ENCODE measurements at regions not wholly inside any gene's neighbourhood (a gene's known extent, or its start where the extent isn't known, plus 50 kb on each side); places are given as distances from the start of the nearest gene placed in this dataset.

GRCh38 chr7:115522174-115522573 lies 508.4 kb downstream of the TFEC start:
- no peak overlapping the region for H2BK120ac ChIP-seq (ENCODE audit: low read depth, low read length)
- no peak overlapping the region for H3K14ac ChIP-seq (replicated peaks; ENCODE audit: low read depth, low read length)
- H3K27ac ChIP-seq (ENCODE audit: insufficient read depth, low read length), result no peak overlapping the region
- H2BK15ac ChIP-seq (ENCODE audit: low read depth, low read length), result no peak overlapping the region
- H2AK9ac ChIP-seq (replicated peaks; ENCODE audit: low read depth, low read length, poor library complexity), result no peak overlapping the region
- no TSS peak for BruUV-seq (replicated peaks)
- H3K9ac ChIP-seq (ENCODE audit: low read depth, low read length), result no peak overlapping the region
- H2AFZ ChIP-seq (replicated peaks; ENCODE audit: low read length, poor library complexity), result no peak overlapping the region
- no peak overlapping the region for H3K4ac ChIP-seq (ENCODE audit: low read depth, low read length)
- H3K18ac ChIP-seq (ENCODE audit: low read depth, low read length), result no peak overlapping the region
- no peaks in the 10 kb centered on the region for H3K9me1 ChIP-seq (ENCODE audit: insufficient read depth, low read length)
- no peaks in the 10 kb centered on the region for H3K27me3 ChIP-seq (ENCODE audit: control insufficient read depth, insufficient read depth, low read length)
- intact Hi-C loops (cut with micrococcal nuclease), result no loop called here
- no peak overlapping the region for H2BK5ac ChIP-seq (ENCODE audit: low read depth, low read length, poor library complexity, severe bottlenecking)
- peaks cover 3% of the 10 kb centered on the region for H3K9me3 ChIP-seq (ENCODE audit: control insufficient read depth, insufficient read depth, low read length)
- H4K8ac ChIP-seq (ENCODE audit: low read depth in 2 of 2, low read length in 2 of 2), result no peak overlapping the region
- no peaks in the 10 kb centered on the region for H3K36me3 ChIP-seq (ENCODE audit: control insufficient read depth, insufficient read depth, low read length)
- no peaks in the 10 kb centered on the region for H3K79me1 ChIP-seq (ENCODE audit: low read depth in 1 of 2, low read length in 2 of 2)
- ChIA-PET CTCF (no interaction called here), POLR2A (ENCODE audit: unreplicated experiment) (interaction anchor here (0.6 kb wide), 1 partner anchor 442 kb away, joined by 3 read pairs; no protein-coding TSS in a partner anchor)
- no peak overlapping the region for H3K4me2 ChIP-seq (ENCODE audit: low read depth, low read length)
- ATAC-seq (ENCODE audit: low read depth) (no peak), DNase-seq (no peak)
- TF ChIP-seq, protein P1, sequence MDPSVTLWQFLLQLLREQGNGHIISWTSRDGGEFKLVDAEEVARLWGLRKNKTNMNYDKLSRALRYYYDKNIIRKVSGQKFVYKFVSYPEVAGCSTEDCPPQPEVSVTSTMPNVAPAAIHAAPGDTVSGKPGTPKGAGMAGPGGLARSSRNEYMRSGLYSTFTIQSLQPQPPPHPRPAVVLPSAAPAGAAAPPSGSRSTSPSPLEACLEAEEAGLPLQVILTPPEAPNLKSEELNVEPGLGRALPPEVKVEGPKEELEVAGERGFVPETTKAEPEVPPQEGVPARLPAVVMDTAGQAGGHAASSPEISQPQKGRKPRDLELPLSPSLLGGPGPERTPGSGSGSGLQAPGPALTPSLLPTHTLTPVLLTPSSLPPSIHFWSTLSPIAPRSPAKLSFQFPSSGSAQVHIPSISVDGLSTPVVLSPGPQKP (IDR thresholded peaks at IDR 0.05; ENCODE audit: borderline replicate concordance, low read depth, low read length), result no peak
- no peak for TF ChIP-seq SMC3 (IDR thresholded peaks at IDR 0.05; ENCODE audit: low read depth, low read length)
- TF ChIP-seq RCOR1 (IDR thresholded peaks at IDR 0.05; ENCODE audit: insufficient replicate concordance, low read length), result no peak
- TF ChIP-seq, protein P2, sequence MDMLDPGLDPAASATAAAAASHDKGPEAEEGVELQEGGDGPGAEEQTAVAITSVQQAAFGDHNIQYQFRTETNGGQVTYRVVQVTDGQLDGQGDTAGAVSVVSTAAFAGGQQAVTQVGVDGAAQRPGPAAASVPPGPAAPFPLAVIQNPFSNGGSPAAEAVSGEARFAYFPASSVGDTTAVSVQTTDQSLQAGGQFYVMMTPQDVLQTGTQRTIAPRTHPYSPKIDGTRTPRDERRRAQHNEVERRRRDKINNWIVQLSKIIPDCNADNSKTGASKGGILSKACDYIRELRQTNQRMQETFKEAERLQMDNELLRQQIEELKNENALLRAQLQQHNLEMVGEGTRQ (IDR thresholded peaks at IDR 0.05; ENCODE audit: low read depth, low read length), result no peak
- TF ChIP-seq FOS (IDR thresholded peaks at IDR 0.05; ENCODE audit: low read depth, low read length), result no peak
- TF ChIP-seq RFX5 (IDR thresholded peaks at IDR 0.05; ENCODE audit: low read depth, low read length), result no peak
- TF ChIP-seq BHLHE40 (IDR thresholded peaks at IDR 0.05; ENCODE audit: low read depth, low read length), result no peak
- no peak for TF ChIP-seq CTCF (conservative IDR thresholded peaks at IDR 0.05; ENCODE audit: low read depth, low read length)
- TF ChIP-seq MAZ (IDR thresholded peaks at IDR 0.05; ENCODE audit: borderline replicate concordance, low read depth, low read length), result no peak
- H3K23ac ChIP-seq (ENCODE audit: low read depth, low read length), result no peak overlapping the region
- no peak overlapping the region for H2AK5ac ChIP-seq (ENCODE audit: low read depth, low read length)
- H3K56ac ChIP-seq (ENCODE audit: extremely low read depth, insufficient read depth, low read length), result no peak overlapping the region
- no peaks in the 10 kb centered on the region for H4K20me1 ChIP-seq (ENCODE audit: insufficient read depth, low read length)
- H3K4me3 ChIP-seq (ENCODE audit: insufficient read depth, low read depth, low read length), result no peak overlapping the region
- dilution Hi-C loops (cut with HindIII; ENCODE audit: low sequenced_read_pairs, unreplicated experiment), result no loop called here
- no peak overlapping the region for H2BK20ac ChIP-seq (ENCODE audit: low read depth, low read length)
- no peak overlapping the region for H4K5ac ChIP-seq (ENCODE audit: low read depth, low read length)
- H4K91ac ChIP-seq (ENCODE audit: insufficient read depth, low read depth, low read length), result no peak overlapping the region
- in situ Hi-C loops (cut with MboI; ENCODE audit: low sequenced_read_pairs), result no loop called here
- no CpG with 5 or more reads among the region's 3 CpGs for WGBS, 2 experiments (ENCODE audit: extremely low coverage in 2 of 2, insufficient read length in 1 of 2)
- H3K4me1 ChIP-seq (ENCODE audit: control insufficient read depth, insufficient read depth, low read length), result no peaks in the 10 kb centered on the region
